K562 (cell line): ENCODE measurements at regions not wholly inside any gene's neighbourhood (a gene's known extent, or its start where the extent isn't known, plus 50 kb on each side); places are given as distances from the start of the nearest gene placed in this dataset.

Experiments
- ARHGAP35 ChIP-seq: fragments of 450-650 bp; IDR thresholded peaks from 2 replicates; pipeline ENCODE4 v1.6.1; 2018; ENCODE audit not compliant: partially characterized antibody
- E2F8 ChIP-seq: fragments of 450-650 bp; IDR thresholded peaks from 2 replicates; pipeline ENCODE4 v1.7.1; 2018; ENCODE audit warnings: mild to moderate bottlenecking, low read depth; ENCODE audit not compliant: partially characterized antibody
- ETS2 ChIP-seq: IDR thresholded peaks from 2 replicates; pipeline ENCODE4 v1.6.1; 2016; ENCODE audit warnings: borderline replicate concordance, missing genetic modification characterization, mild to moderate bottlenecking, moderate library complexity, missing compliant biosample characterization; ENCODE audit not compliant: poor library complexity, severe bottlenecking
- HBP1 ChIP-seq: fragments of 450-650 bp; formaldehyde crosslinking; IDR thresholded peaks from 2 replicates; pipeline ENCODE4 v1.4.0; 2022; ENCODE audit warnings: missing genetic modification characterization
- NCOA2 ChIP-seq, 2 experiments: fragments of 450-650 bp; IDR thresholded peaks; 2 replicates each; pipeline ENCODE4 v1.6.1; 2018; ENCODE audit warnings: mild to moderate bottlenecking in 2 of 2, moderate library complexity in 1 of 2; ENCODE audit not compliant: partially characterized antibody in 2 of 2

GRCh38 chr2:575030-575726 lies 102.0 kb downstream of the TMEM18 start (continued):
- TF ChIP-seq HBP1 (CRISPR knock-in tag) (no peak), ARHGAP35 (no peak), E2F8 (no peak), NCOA2 (IDR thresholded peaks at IDR 0.05; ENCODE audit: partially characterized antibody in 2 of 2) (no peak), ETS2 (tag) (no peak)
